Activated naive CD4-positive, alpha-beta T cell treated with anti-CD3 and anti-CD28 coated beads, Interleukin-2, amount 50 U/mL, for 24 hours (primary cell): ENCODE measurements at regions not wholly inside any gene's neighbourhood (a gene's known extent, or its start where the extent isn't known, plus 50 kb on each side); places are given as distances from the start of the nearest gene placed in this dataset.
"Not testable (repeated sequence)": the region's sequence is repeated elsewhere in the genome, so short reads cannot be mapped to it uniquely, and the experiment has no call there.

Source experiments
- H3K27ac Mint-ChIP-seq: one replicate; pipeline ENCODE4 v1.8.0; 2021; ENCODE audit warnings: mild to moderate bottlenecking, mixed read lengths
- H3K27me3 Mint-ChIP-seq: one replicate; pipeline ENCODE4 v1.8.0; 2021; ENCODE audit warnings: mixed read lengths
- H3K36me3 Mint-ChIP-seq: one replicate; pipeline ENCODE4 v1.8.0; 2021; ENCODE audit warnings: mixed read lengths
- H3K4me1 Mint-ChIP-seq: one replicate; pipeline ENCODE4 v1.8.0; 2021; ENCODE audit warnings: mixed read lengths
- H3K4me3 Mint-ChIP-seq: one replicate; pipeline ENCODE4 v1.8.0; 2021; ENCODE audit warnings: mild to moderate bottlenecking, mixed read lengths
- H3K9me3 Mint-ChIP-seq: one replicate; pipeline ENCODE4 v1.8.0; 2021; ENCODE audit warnings: mixed read lengths

GRCh38 chr2:107466984-107467773 lies 359.5 kb upstream of the RGPD4 start:
- H3K36me3 Mint-ChIP-seq: no peaks in the 10 kb centered on the region
- no peaks in the 10 kb centered on the region for H3K4me1 Mint-ChIP-seq
- H3K4me3 Mint-ChIP-seq: no peak overlapping the region
- no peaks in the 10 kb centered on the region for H3K27me3 Mint-ChIP-seq
- H3K27ac Mint-ChIP-seq: no peak overlapping the region
- H3K9me3 Mint-ChIP-seq: peaks cover 13% of the 10 kb centered on the region

GRCh38 chr2:107469437-107469995 lies 357.2 kb upstream of the RGPD4 start:
- Mint-ChIP-seq H3K36me3 (no peaks in the 10 kb centered on the region), H3K4me3 (no peak overlapping the region), H3K27ac (no peak overlapping the region), H3K9me3 (peaks cover 13% of the 10 kb centered on the region), H3K4me1 (no peaks in the 10 kb centered on the region), H3K27me3 (no peaks in the 10 kb centered on the region)

GRCh38 chr2:107473150-107473549 lies 353.5 kb upstream of the RGPD4 start:
- H3K27me3 Mint-ChIP-seq: no peaks in the 10 kb centered on the region
- H3K4me1 Mint-ChIP-seq: no peaks in the 10 kb centered on the region
- no peak overlapping the region for H3K27ac Mint-ChIP-seq
- H3K9me3 Mint-ChIP-seq: peaks cover 8% of the 10 kb centered on the region
- no peaks in the 10 kb centered on the region for H3K36me3 Mint-ChIP-seq
- H3K4me3 Mint-ChIP-seq: no peak overlapping the region

GRCh38 chr2:107475859-107476258 lies 350.8 kb upstream of the RGPD4 start:
- Mint-ChIP-seq H3K27ac (no peak overlapping the region), H3K36me3 (no peaks in the 10 kb centered on the region), H3K4me3 (no peak overlapping the region), H3K27me3 (no peaks in the 10 kb centered on the region), H3K9me3 (peaks cover 8% of the 10 kb centered on the region), H3K4me1 (no peaks in the 10 kb centered on the region)

DNA sequence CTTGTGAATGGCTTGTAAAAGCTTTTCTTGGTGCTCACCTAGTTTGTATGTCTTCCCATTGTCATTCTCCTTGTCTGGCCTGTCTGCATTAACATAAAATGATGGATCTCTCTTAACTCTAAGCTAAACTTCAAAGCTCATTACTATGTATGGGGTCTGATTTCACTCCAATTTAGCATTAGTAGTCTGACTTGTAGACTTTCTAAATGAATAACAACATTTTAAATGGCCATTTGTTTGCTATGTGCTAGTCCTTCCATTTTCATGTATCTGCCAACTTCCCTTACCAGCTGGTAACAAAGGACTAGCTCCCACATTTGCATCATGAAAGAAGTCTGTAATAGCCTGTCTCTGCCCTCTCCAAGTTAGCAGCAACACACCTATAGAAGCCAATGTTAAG lies 324.2 kb upstream of the RGPD4 start:
- no peaks in the 10 kb centered on the region for H3K36me3 Mint-ChIP-seq
- no peaks in the 10 kb centered on the region for H3K27me3 Mint-ChIP-seq
- no peak overlapping the region for H3K27ac Mint-ChIP-seq
- no peaks in the 10 kb centered on the region for H3K4me1 Mint-ChIP-seq
- H3K4me3 Mint-ChIP-seq: no peak overlapping the region
- no peaks in the 10 kb centered on the region for H3K9me3 Mint-ChIP-seq

DNA sequence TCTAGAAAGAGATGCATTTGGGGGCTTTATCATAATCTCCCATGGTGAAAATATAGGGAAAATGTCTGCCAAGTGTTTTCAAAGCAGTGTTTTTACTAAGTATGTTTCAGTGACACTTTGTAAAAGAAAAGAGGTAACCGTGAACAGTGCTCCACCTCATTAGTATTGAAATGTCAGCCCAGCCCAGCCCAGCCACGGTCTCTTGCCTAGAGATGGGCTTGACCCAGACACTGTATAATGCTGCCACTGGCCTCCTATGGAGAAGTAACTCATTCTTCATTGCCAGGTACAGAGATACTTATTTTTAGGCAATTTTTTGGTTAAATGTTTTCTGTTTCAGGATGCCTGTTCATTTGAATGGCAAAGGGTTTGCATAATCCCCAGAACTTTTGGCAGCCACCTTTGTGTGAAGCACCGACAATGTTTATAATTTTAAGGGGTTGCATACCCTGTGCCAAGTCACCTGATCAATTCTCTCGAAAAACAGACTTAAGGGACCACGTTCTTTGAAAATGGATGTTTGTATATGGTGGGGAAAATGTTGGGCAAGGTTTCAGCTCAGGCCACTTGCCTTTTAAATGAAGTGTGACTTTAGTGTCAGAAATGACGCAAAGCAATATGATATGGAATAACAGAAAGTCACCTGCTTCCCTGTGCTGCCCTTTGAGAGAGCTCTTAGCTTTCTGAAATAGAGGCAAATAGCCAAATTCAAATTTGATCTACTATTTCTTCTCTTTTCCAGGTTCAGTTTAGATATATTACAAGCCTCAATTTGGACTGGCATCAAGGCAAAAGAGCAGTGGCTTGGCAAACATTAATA lies 314.5 kb upstream of the RGPD4 start:
- Mint-ChIP-seq H3K4me3 (no peak overlapping the region), H3K27me3 (no peaks in the 10 kb centered on the region), H3K9me3 (no peaks in the 10 kb centered on the region), H3K4me1 (no peaks in the 10 kb centered on the region), H3K27ac (no peak overlapping the region), H3K36me3 (no peaks in the 10 kb centered on the region)

- no peaks in the 10 kb centered on the region for H3K36me3 Mint-ChIP-seq
- no peaks in the 10 kb centered on the region for H3K4me1 Mint-ChIP-seq
- peaks cover 5% of the 10 kb centered on the region for H3K9me3 Mint-ChIP-seq
- H3K27ac Mint-ChIP-seq: no peak overlapping the region
- H3K27me3 Mint-ChIP-seq: peaks cover 2% of the 10 kb centered on the region
- no peak overlapping the region for H3K4me3 Mint-ChIP-seq
Measured at GRCh38 chr2:107525406-107525805, 301.3 kb upstream of the RGPD4 start.

- Mint-ChIP-seq H3K4me3 (no peak overlapping the region), H3K36me3 (no peaks in the 10 kb centered on the region), H3K4me1 (no peaks in the 10 kb centered on the region), H3K27me3 (no peaks in the 10 kb centered on the region), H3K27ac (no peak overlapping the region), H3K9me3 (no peaks in the 10 kb centered on the region)
Measured at GRCh38 chr2:107529146-107529545, 297.5 kb upstream of the RGPD4 start.

DNA sequence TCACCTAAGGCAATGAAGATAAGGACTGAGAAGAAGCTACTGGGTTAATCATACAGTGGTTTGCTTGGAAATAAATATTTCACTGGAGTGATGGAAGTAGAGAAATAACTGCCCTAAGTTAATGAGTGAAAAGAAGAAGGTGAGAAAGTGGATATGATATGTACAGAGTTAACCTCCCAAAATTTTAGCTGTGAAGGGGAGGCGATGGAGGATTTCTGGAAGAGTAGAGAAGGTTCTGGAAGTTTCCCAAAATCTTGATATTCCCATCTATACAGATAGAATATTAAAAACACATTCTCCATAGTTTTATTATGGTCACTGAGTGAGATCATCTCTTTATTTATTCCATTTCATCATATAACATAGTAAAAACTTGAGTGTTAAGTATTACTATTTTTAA lies 296.6 kb upstream of the RGPD4 start:
- H3K4me3 Mint-ChIP-seq: no peak overlapping the region
- no peak overlapping the region for H3K27ac Mint-ChIP-seq
- no peaks in the 10 kb centered on the region for H3K36me3 Mint-ChIP-seq
- H3K9me3 Mint-ChIP-seq: no peaks in the 10 kb centered on the region
- no peaks in the 10 kb centered on the region for H3K27me3 Mint-ChIP-seq
- no peaks in the 10 kb centered on the region for H3K4me1 Mint-ChIP-seq

DNA sequence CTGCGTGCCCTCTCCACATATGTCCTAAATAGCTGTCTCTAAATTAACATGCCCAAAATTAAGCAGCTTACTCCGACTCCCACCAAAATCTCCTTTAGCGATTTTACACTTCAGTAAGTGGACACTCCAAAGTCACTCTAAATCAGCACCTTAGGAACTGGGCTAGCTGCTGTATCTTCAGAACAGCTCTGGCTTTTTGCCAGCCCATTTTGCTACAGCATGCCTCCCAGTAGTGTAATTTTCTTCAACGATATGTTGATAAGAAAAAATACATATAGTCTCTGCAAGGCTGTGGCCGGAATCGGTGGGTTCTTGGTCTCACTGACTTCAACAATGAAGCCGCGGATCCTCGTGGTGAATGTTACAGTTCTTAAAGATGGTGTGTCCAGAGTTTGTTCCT lies 291.8 kb upstream of the RGPD4 start:
- Mint-ChIP-seq H3K4me1 (no peaks in the 10 kb centered on the region), H3K36me3 (no peaks in the 10 kb centered on the region), H3K27ac (no peak overlapping the region), H3K9me3 (no peaks in the 10 kb centered on the region), H3K27me3 (no peaks in the 10 kb centered on the region), H3K4me3 (no peak overlapping the region)

DNA sequence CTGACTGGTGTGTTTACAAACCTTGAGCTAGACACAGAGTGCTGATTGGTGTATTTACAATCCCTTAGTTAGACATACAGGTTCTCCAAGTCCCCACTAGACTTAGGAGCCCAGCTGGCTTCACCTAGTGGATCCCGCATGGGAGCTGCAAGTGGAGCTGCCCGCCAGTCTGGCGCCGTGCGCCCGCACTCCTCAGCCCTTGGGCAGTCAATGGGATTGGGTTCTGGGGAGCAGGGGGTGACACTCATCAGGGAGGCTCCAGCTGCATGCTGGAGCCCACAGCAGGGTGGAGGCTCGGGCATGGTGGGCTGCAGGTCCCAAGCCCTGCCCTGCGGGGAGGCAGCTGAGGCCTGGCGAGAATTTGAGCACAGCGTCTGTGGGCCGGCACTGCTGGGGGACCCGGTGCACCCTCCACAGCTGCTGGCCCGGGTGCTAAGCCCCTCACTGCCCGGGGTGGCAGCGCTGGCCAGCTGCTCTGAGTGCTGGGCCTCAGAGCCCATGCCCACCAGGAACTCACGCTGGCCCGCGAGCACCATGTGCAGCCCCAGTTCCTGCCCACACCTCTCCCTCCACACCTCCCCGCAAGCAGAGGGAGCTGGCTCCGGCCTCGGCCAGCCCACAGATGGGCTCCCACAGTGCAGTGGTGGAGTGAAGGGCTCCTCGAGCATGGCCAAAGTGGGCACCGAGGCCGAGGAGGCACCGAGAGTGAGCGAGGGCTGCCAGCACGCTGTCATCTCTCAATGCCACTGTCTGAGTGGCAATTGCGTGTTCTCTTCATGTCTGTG lies 290.6 kb upstream of the RGPD4 start:
- not testable (repeated sequence) for H3K4me1 Mint-ChIP-seq, H3K27me3 Mint-ChIP-seq, H3K9me3 Mint-ChIP-seq, H3K27ac Mint-ChIP-seq, H3K36me3 Mint-ChIP-seq, H3K4me3 Mint-ChIP-seq

DNA sequence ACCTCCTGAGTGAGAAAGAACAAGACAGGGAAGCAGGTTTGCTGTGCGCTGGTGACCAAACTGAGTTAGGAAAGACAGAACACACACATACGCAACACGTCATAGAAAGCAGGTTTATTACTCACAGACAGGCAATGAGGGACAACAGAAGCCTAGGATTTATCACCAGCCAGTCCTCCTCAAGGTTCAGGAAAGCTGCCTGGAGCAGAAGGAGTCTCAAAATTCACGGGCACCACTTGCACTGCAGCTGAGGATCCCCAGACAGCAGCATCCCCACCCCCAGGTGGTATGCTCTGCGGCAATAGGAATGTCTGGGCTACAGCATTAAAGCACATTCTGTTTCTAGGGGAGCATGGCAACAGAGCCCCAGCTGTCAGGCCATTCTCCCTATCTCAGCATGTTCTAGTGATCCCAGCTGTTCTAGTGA lies 284.4 kb upstream of the RGPD4 start:
- no peaks in the 10 kb centered on the region for H3K27me3 Mint-ChIP-seq
- H3K4me1 Mint-ChIP-seq: no peaks in the 10 kb centered on the region
- no peaks in the 10 kb centered on the region for H3K9me3 Mint-ChIP-seq
- H3K27ac Mint-ChIP-seq: no peak overlapping the region
- no peak overlapping the region for H3K4me3 Mint-ChIP-seq
- no peaks in the 10 kb centered on the region for H3K36me3 Mint-ChIP-seq

DNA sequence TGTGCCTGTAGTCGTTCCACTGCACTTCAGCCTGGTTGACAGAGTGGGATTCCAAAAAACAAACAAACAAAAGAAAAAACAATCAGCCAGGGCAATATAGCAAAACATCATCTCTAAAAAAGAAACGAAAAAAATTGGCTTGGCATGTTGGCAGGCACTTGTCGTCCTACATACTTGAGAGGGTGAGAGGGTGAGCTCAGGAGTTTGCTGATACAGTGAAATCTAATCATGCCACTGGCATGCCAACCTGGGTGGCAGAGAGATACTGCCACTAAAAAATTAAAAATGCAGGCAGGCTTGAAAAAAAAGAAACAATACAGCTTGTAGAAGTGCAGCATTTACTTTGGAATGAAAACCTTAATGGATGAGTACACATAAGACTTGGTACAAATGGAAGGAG lies 282.9 kb upstream of the RGPD4 start:
- Mint-ChIP-seq H3K36me3 (no peaks in the 10 kb centered on the region), H3K4me3 (no peak overlapping the region), H3K27me3 (no peaks in the 10 kb centered on the region), H3K27ac (no peak overlapping the region), H3K4me1 (no peaks in the 10 kb centered on the region), H3K9me3 (no peaks in the 10 kb centered on the region)

DNA sequence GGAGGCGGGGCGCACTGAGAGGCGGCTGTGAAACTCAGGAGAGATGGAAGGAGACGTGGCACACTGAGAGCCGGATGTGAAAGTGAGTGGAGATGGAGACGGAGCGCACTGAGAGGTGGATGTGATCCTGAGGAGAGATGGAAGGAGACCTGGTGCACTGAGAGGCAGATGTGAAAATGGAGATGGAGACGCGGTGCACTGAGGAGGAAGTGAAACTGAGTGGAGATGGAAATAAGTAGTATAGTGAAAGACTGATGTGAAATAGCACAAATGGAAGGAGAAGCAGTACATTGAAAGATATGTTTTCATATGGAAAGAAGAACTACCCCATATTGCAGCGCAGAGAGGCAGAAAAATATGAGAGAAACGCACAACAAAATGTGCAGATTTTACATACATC lies 281.6 kb upstream of the RGPD4 start:
- Mint-ChIP-seq H3K4me1 (no peaks in the 10 kb centered on the region), H3K9me3 (no peaks in the 10 kb centered on the region), H3K27ac (no peak overlapping the region), H3K27me3 (no peaks in the 10 kb centered on the region), H3K4me3 (no peak overlapping the region), H3K36me3 (no peaks in the 10 kb centered on the region)

DNA sequence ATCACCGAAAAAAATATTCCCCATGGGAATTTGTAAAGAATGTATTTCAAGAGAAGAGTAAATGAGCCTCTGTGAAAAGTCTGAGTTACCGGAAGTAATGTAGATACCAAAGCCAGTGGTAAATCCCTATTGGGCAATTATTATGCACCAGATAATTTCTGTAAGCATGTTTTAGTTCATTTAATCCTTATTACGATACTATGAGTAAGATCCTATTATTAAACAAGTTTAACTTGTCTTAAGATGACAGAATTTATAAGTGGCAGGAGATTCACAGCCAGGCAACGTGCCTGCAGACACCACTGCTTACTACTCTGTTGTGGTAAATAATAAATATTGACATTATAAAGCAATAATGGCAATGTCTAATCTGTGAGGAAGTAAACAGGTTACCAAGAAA lies 280.8 kb upstream of the RGPD4 start:
- no peaks in the 10 kb centered on the region for H3K36me3 Mint-ChIP-seq
- H3K9me3 Mint-ChIP-seq: no peaks in the 10 kb centered on the region
- no peaks in the 10 kb centered on the region for H3K4me1 Mint-ChIP-seq

More for the DNA sequence above, 280.8 kb upstream of the RGPD4 start:
- no peak overlapping the region for H3K27ac Mint-ChIP-seq
- H3K27me3 Mint-ChIP-seq: no peaks in the 10 kb centered on the region
- no peak overlapping the region for H3K4me3 Mint-ChIP-seq
